ENCODE measurements at regions not wholly inside any gene's neighbourhood (a gene's known extent, or its start where the extent isn't known, plus 50 kb on each side); places are given as distances from the start of the nearest gene placed in this dataset.

DNA sequence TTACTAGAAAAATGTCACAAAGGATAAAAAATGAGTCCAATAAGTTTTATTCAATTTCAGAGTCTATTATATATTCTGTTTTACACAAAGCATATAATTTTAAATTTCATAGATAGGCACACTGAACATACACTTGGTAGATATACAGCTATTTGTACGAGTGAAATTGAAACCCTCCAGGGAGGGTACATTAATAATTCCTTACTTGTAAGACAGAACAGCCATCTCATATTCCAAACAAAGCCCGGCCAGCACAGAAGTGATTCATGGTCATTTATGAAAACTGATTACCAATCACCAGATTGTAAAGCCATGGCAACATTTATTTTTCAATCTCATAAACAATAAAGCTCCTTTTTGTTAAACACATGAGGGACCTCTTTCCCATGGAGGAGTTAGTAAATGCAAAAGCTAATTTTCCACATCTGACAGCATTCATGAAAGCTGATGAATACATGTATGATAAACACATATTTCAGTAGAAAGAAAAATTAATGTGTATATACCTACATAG, 190.6 kb downstream of the TDRD15 start:
- TF ChIP-seq, protein P1, sequence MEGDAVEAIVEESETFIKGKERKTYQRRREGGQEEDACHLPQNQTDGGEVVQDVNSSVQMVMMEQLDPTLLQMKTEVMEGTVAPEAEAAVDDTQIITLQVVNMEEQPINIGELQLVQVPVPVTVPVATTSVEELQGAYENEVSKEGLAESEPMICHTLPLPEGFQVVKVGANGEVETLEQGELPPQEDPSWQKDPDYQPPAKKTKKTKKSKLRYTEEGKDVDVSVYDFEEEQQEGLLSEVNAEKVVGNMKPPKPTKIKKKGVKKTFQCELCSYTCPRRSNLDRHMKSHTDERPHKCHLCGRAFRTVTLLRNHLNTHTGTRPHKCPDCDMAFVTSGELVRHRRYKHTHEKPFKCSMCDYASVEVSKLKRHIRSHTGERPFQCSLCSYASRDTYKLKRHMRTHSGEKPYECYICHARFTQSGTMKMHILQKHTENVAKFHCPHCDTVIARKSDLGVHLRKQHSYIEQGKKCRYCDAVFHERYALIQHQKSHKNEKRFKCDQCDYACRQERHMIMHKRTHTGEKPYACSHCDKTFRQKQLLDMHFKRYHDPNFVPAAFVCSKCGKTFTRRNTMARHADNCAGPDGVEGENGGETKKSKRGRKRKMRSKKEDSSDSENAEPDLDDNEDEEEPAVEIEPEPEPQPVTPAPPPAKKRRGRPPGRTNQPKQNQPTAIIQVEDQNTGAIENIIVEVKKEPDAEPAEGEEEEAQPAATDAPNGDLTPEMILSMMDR (IDR thresholded peaks at IDR 0.05; ENCODE audit: low read depth, low read length, poor library complexity, severe bottlenecking), result no peak
- Histone ChIP-seq H3K36me3 (ENCODE audit: control insufficient read depth, low read length) (no peaks in the 10 kb centered on the region), H3K27me3 (ENCODE audit: control insufficient read depth, low read length) (no peaks in the 10 kb centered on the region)

DNA sequence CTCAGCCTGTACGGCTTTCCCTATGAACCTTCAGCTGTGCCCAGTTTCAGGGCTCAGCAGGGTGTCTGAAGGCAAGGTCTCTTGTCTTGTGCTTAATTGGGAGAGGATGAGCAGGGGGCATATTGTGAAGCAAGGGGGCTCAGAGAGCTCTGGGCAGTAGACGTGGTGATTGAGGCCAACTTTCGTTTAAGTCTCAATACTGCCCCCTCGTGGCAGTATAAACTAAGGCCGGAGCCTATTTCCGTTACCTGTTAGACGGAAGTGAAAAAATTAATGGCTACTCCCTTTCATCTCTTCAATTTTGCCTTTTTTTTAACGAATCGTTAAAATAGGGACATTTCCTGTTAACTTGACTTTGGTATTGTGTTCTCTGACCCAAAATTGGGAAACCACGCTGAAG, 193.4 kb downstream of the TDRD15 start:
- no peaks in the 10 kb centered on the region for H4K20me1 ChIP-seq (ENCODE audit: control insufficient read depth, insufficient read depth, low read depth, low read length)
- no peaks in the 10 kb centered on the region for H3K27me3 ChIP-seq (ENCODE audit: control insufficient read depth, low read length)
- no peaks in the 10 kb centered on the region for H3K36me3 ChIP-seq (ENCODE audit: control insufficient read depth, low read length)
- no peak overlapping the region for H3K4me2 ChIP-seq (ENCODE audit: low read length)
- H3F3A ChIP-seq (ENCODE audit: control insufficient read depth, insufficient read depth), result no peaks in the 10 kb centered on the region
- no peaks in the 10 kb centered on the region for H3K4me1 ChIP-seq (ENCODE audit: control insufficient read depth, low read length)
- no peaks in the 10 kb centered on the region for H3K79me2 ChIP-seq (ENCODE audit: control insufficient read depth, low read length)
- H3K9me3 ChIP-seq (ENCODE audit: control insufficient read depth, insufficient read depth, low read length), result no peaks in the 10 kb centered on the region
- H3K9me2 ChIP-seq (replicated peaks; ENCODE audit: control insufficient read depth, low read length), result no peaks in the 10 kb centered on the region
- H3K27ac ChIP-seq (ENCODE audit: low read depth, low read length), result no peak overlapping the region
- no peak for TF ChIP-seq EZH2phosphoT487 (IDR thresholded peaks at IDR 0.05; ENCODE audit: borderline replicate concordance, low read length)
- TF ChIP-seq, protein P1 (IDR thresholded peaks at IDR 0.05; ENCODE audit: low read depth, low read length, poor library complexity, severe bottlenecking), result peak; percentile 79
- no peak overlapping the region for H3K4me3 ChIP-seq (ENCODE audit: low read length)

More for the DNA sequence above, 190.6 kb downstream of the TDRD15 start:
- H3K4me3 ChIP-seq (ENCODE audit: low read length), result no peak overlapping the region
- no peaks in the 10 kb centered on the region for H3K79me2 ChIP-seq (ENCODE audit: control insufficient read depth, low read length)
- no peak overlapping the region for H3K27ac ChIP-seq (ENCODE audit: low read depth, low read length)
- no peaks in the 10 kb centered on the region for H3K9me3 ChIP-seq (ENCODE audit: control insufficient read depth, insufficient read depth, low read length)
- H3K9me2 ChIP-seq (replicated peaks; ENCODE audit: control insufficient read depth, low read length), result no peaks in the 10 kb centered on the region
- no peaks in the 10 kb centered on the region for H3F3A ChIP-seq (ENCODE audit: control insufficient read depth, insufficient read depth)
- no peaks in the 10 kb centered on the region for H4K20me1 ChIP-seq (ENCODE audit: control insufficient read depth, insufficient read depth, low read depth, low read length)
- H3K4me1 ChIP-seq (ENCODE audit: control insufficient read depth, low read length), result no peaks in the 10 kb centered on the region
- no peak overlapping the region for H3K4me2 ChIP-seq (ENCODE audit: low read length)

DNA sequence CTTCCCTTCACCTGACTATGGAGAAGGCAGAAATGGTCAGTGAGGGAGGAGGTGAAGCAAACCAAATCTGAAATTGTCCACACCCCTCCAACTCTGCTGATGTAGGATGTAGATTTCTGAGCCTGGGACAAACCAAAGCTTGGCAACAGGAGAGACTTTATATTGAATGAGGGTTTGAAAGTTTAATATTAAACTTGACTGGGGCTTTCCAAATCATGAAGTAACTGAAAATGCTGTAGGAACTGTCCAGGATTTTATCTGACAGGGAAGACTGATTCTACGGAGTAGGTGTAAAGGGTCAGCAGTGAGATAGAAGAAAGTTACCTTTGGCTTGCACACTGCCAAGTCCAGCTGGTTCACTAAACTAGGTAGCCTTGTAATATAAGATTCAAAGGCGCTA, 194.5 kb downstream of the TDRD15 start:
- Histone ChIP-seq H3K4me1 (ENCODE audit: control insufficient read depth, low read length) (no peaks in the 10 kb centered on the region), H3K36me3 (ENCODE audit: control insufficient read depth, low read length) (no peaks in the 10 kb centered on the region), H3K9me2 (replicated peaks; ENCODE audit: control insufficient read depth, low read length) (no peaks in the 10 kb centered on the region), H3K4me2 (ENCODE audit: low read length) (no peak overlapping the region), H3K27ac (ENCODE audit: low read depth, low read length) (no peak overlapping the region), H3K79me2 (ENCODE audit: control insufficient read depth, low read length) (no peaks in the 10 kb centered on the region), H3F3A (ENCODE audit: control insufficient read depth, insufficient read depth) (no peaks in the 10 kb centered on the region), H3K4me3 (ENCODE audit: low read length) (no peak overlapping the region), H3K27me3 (ENCODE audit: control insufficient read depth, low read length) (no peaks in the 10 kb centered on the region), H3K9me3 (ENCODE audit: control insufficient read depth, insufficient read depth, low read length) (no peaks in the 10 kb centered on the region), H4K20me1 (ENCODE audit: control insufficient read depth, insufficient read depth, low read depth, low read length) (no peaks in the 10 kb centered on the region)
- TF ChIP-seq EZH2phosphoT487 (IDR thresholded peaks at IDR 0.05; ENCODE audit: borderline replicate concordance, low read length), result no peak
- TF ChIP-seq, protein P1 (IDR thresholded peaks at IDR 0.05; ENCODE audit: low read depth, low read length, poor library complexity, severe bottlenecking), result no peak
